H9 (cell line): ENCODE measurements at regions not wholly inside any gene's neighbourhood (a gene's known extent, or its start where the extent isn't known, plus 50 kb on each side); places are given as distances from the start of the nearest gene placed in this dataset.

Experiments
- DNase-seq: peaks from one replicate; pipeline ENCODE4 v3.0.0-alpha.2; 2017
- H2AFZ ChIP-seq: one replicate; pipeline ENCODE4 v1.6.1; 2013; ENCODE audit warnings: mild to moderate bottlenecking, low read length, control low read depth, moderate library complexity
- H2AK5ac ChIP-seq: 2 replicates; pipeline ENCODE4 v1.6.1; 2013; ENCODE audit warnings: low read length, control low read depth, mixed read lengths; ENCODE audit not compliant: insufficient read length
- H2BK120ac ChIP-seq: one replicate; pipeline ENCODE4 v1.6.1; 2013; ENCODE audit warnings: low read depth, mild to moderate bottlenecking, low read length, control low read depth, inconsistent platforms; ENCODE audit not compliant: poor library complexity, severe bottlenecking
- H2BK12ac ChIP-seq: 2 replicates; pipeline ENCODE4 v1.6.1; 2013; ENCODE audit warnings: low read length, control low read depth, mixed read lengths, low read depth; ENCODE audit not compliant: insufficient read length
- H2BK15ac ChIP-seq: 2 replicates; pipeline ENCODE4 v1.6.1; 2013; ENCODE audit warnings: low read depth, low read length, control low read depth
- H2BK20ac ChIP-seq: one replicate; pipeline ENCODE4 v1.6.1; 2013; ENCODE audit warnings: low read depth, mild to moderate bottlenecking, low read length, control low read depth, inconsistent platforms; ENCODE audit not compliant: poor library complexity, severe bottlenecking
- H2BK5ac ChIP-seq: 2 replicates; pipeline ENCODE4 v1.6.1; 2013; ENCODE audit warnings: low read length, control low read depth, mixed read lengths; ENCODE audit not compliant: insufficient read length
- H3K14ac ChIP-seq: 2 replicates; pipeline ENCODE4 v1.6.1; 2013; ENCODE audit warnings: low read length, control low read depth; ENCODE audit not compliant: insufficient read depth
- H3K18ac ChIP-seq: 2 replicates; pipeline ENCODE4 v1.6.1; 2013; ENCODE audit warnings: low read depth, mild to moderate bottlenecking, mixed read lengths, low read length, control low read depth; ENCODE audit not compliant: insufficient read length
- H3K23ac ChIP-seq: 2 replicates; pipeline ENCODE4 v1.6.1; 2013; ENCODE audit warnings: low read length, control low read depth, mixed read lengths, low read depth; ENCODE audit not compliant: insufficient read length
- H3K23me2 ChIP-seq: 2 replicates; pipeline ENCODE4 v1.6.1; 2013; ENCODE audit warnings: low read depth, mild to moderate bottlenecking, mixed read lengths, low read length, control low read depth; ENCODE audit not compliant: insufficient read length, poor library complexity, severe bottlenecking
- H3K27ac ChIP-seq: 2 replicates; pipeline ENCODE4 v1.5.1; 2013; ENCODE audit warnings: low read length, control low read depth, mixed read lengths, low read depth; ENCODE audit not compliant: insufficient read length
- H3K27me3 ChIP-seq: 2 replicates; pipeline ENCODE4 v1.6.1; 2013; ENCODE audit warnings: low read length, control low read depth, inconsistent platforms; ENCODE audit not compliant: insufficient read depth
- H3K4ac ChIP-seq: 2 replicates; pipeline ENCODE4 v1.6.1; 2013; ENCODE audit warnings: low read depth, mild to moderate bottlenecking, control low read depth, inconsistent platforms, low read length, moderate library complexity
- H3K4me1 ChIP-seq: 2 replicates; pipeline ENCODE4 v1.6.1; 2013; ENCODE audit warnings: low read length, control low read depth, inconsistent platforms; ENCODE audit not compliant: insufficient read depth
- H3K4me2 ChIP-seq: 2 replicates; pipeline ENCODE4 v1.6.1; 2013; ENCODE audit warnings: low read length, control low read depth, mixed read lengths; ENCODE audit not compliant: insufficient read length, insufficient read depth
- H3K56ac ChIP-seq: 2 replicates; pipeline ENCODE4 v1.6.1; 2013; ENCODE audit warnings: low read depth, mild to moderate bottlenecking, mixed read lengths, low read length, control low read depth; ENCODE audit not compliant: insufficient read length
- H3K79me1 ChIP-seq: 2 replicates; pipeline ENCODE4 v1.6.1; 2013; ENCODE audit warnings: low read depth, mild to moderate bottlenecking, moderate library complexity, low read length, control low read depth, inconsistent platforms; ENCODE audit not compliant: insufficient read depth, poor library complexity, severe bottlenecking
- H3K79me2 ChIP-seq: 2 replicates; pipeline ENCODE4 v1.6.1; 2013; ENCODE audit warnings: low read length, control low read depth, inconsistent platforms; ENCODE audit not compliant: insufficient read depth
- H3K9ac ChIP-seq: 2 replicates; pipeline ENCODE4 v1.6.1; 2013; ENCODE audit warnings: low read length, control low read depth, mixed read lengths; ENCODE audit not compliant: insufficient read length; ENCODE audit errors: extremely low read depth
- H3K9me3 ChIP-seq: one replicate; pipeline ENCODE4 v1.6.1; 2013; ENCODE audit warnings: low read depth, low read length, inconsistent platforms; ENCODE audit not compliant: control insufficient read depth
- H3T11ph ChIP-seq: one replicate; pipeline ENCODE4 v1.6.1; 2013; ENCODE audit warnings: mild to moderate bottlenecking, low read length, control low read depth, inconsistent platforms
- H4K20me1 ChIP-seq: one replicate; pipeline ENCODE4 v1.6.1; 2013; ENCODE audit not compliant: control insufficient read depth, insufficient read length, insufficient read depth
- H4K5ac ChIP-seq: 2 replicates; pipeline ENCODE4 v1.6.1; 2013; ENCODE audit warnings: low read depth, mild to moderate bottlenecking, mixed read lengths, low read length, control low read depth; ENCODE audit not compliant: insufficient read length
- H4K8ac ChIP-seq: replicated peaks from 2 replicates; pipeline ENCODE4 v1.6.1; 2013; ENCODE audit warnings: low read length, control low read depth, mixed read lengths, low read depth; ENCODE audit not compliant: insufficient read length
- H4K91ac ChIP-seq: 2 replicates; pipeline ENCODE4 v1.6.1; 2013; ENCODE audit warnings: low read depth, mild to moderate bottlenecking, moderate library complexity, mixed read lengths, low read length, control low read depth; ENCODE audit not compliant: insufficient read length
- H3K27ac Mint-ChIP-seq, 3 experiments: 2 replicates in 2 of 3; 3 replicates in 1 of 3; pipeline ENCODE4 v1.8.0; 2020 to 2021; ENCODE audit warnings: mixed read lengths in 3 of 3, mild to moderate bottlenecking in 1 of 3, moderate library complexity in 1 of 3
- H3K27me3 Mint-ChIP-seq: 2 replicates; pipeline ENCODE4 v1.8.0; 2021; ENCODE audit warnings: low read depth, mild to moderate bottlenecking, moderate library complexity, mixed read lengths
- H3K36me3 Mint-ChIP-seq, 3 experiments: 2 replicates in 2 of 3; 3 replicates in 1 of 3; pipeline ENCODE4 v1.8.0; 2020 to 2021; ENCODE audit warnings: low read depth in 3 of 3, mixed read lengths in 3 of 3; ENCODE audit not compliant: insufficient read depth in 1 of 3
- H3K4me1 Mint-ChIP-seq, 2 experiments: 2 replicates each; pipeline ENCODE4 v1.8.0; 2020; ENCODE audit warnings: mixed read lengths in 2 of 2
- H3K4me3 Mint-ChIP-seq, 2 experiments: 2 replicates in 1 of 2; 3 replicates in 1 of 2; pipeline ENCODE4 v1.8.0; 2020 to 2021; ENCODE audit warnings: mild to moderate bottlenecking in 2 of 2, mixed read lengths in 2 of 2, moderate library complexity in 1 of 2
- H3K9me3 Mint-ChIP-seq, 2 experiments: 2 replicates in 1 of 2; 3 replicates in 1 of 2; pipeline ENCODE4 v1.8.0; 2020; ENCODE audit warnings: mild to moderate bottlenecking in 2 of 2, mixed read lengths in 2 of 2, moderate library complexity in 1 of 2
- WGBS: extraction: QIAGEN DNeasy Blood & Tissue Kit; methylation state at CpG from one replicate; pipeline ENCODE4 v1.1.7; 2013; ENCODE audit warnings: missing lambda C conversion rate, low lambda C conversion rate, mixed read lengths; ENCODE audit not compliant: insufficient read length; ENCODE audit errors: extremely low coverage; 5-methylcytosine and 5-hydroxymethylcytosine counted together
- TF ChIP-seq, protein P1 (sequence below): fragments of 200-600 bp; sonication (generic); conservative IDR thresholded peaks from 3 replicates; pipeline ENCODE4 v1.8.0; 2021; ENCODE audit warnings: antibody characterized with exemption, mild to moderate bottlenecking

DNA sequence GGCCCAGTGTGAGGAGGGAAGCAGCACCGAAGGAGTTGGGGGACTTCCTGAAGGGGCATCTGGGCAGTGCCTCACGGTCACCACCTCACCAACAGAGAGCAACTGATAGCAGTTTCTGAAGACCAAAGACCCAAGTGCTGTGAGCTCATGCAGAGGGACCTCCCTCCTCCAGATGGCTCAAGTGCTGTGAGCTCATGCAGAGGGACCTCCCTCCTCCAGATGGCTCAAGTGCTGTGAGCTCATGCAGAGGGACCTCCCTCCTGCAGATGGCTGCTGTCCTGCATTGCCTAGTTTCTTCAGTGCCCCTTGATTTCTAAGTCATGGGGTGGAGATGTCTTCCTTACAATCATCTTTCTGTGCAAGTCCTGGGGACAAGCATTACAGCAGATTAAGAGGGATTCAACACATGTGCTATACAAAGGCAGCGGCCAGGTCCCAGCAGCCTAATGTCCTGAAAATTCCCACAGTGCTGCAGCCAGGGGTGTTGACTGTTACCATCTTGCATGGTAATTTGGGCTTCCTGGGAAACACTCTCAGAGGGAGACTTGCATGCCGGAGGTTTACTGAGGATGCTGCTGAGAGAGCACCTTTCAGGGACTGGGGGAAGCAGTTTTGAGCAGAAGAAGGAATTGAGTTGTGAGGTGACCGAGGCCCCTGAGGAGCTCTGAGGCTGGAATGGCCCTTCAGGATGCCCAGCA lies 409.3 kb downstream of the GALR1 start:
- no peaks in the 10 kb centered on the region for H3K4me1 ChIP-seq
- no peak overlapping the region for H2AFZ ChIP-seq
- H2BK15ac ChIP-seq: no peak overlapping the region
- no peak overlapping the region for H2BK20ac ChIP-seq
- WGBS: no CpG with 5 or more reads among the region's 5 CpGs
- H3K4ac ChIP-seq: no peak overlapping the region
- DNase-seq: no peak
- H2BK120ac ChIP-seq: no peak overlapping the region
- 0 out of 2 replicates have a peak, but pooled peaks cover 1% of the 10 kb centered on the region for H3K27me3 Mint-ChIP-seq
- no peak overlapping the region for H3K4me2 ChIP-seq
- no peaks in the 10 kb centered on the region for H3K27me3 ChIP-seq
- no peak overlapping the region for H3K27ac Mint-ChIP-seq
- TF ChIP-seq, protein P1, sequence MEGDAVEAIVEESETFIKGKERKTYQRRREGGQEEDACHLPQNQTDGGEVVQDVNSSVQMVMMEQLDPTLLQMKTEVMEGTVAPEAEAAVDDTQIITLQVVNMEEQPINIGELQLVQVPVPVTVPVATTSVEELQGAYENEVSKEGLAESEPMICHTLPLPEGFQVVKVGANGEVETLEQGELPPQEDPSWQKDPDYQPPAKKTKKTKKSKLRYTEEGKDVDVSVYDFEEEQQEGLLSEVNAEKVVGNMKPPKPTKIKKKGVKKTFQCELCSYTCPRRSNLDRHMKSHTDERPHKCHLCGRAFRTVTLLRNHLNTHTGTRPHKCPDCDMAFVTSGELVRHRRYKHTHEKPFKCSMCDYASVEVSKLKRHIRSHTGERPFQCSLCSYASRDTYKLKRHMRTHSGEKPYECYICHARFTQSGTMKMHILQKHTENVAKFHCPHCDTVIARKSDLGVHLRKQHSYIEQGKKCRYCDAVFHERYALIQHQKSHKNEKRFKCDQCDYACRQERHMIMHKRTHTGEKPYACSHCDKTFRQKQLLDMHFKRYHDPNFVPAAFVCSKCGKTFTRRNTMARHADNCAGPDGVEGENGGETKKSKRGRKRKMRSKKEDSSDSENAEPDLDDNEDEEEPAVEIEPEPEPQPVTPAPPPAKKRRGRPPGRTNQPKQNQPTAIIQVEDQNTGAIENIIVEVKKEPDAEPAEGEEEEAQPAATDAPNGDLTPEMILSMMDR: no peak
- no peaks in the 10 kb centered on the region for H3K23me2 ChIP-seq
- no peak overlapping the region for H3K18ac ChIP-seq
- H3K79me1 ChIP-seq: no peaks in the 10 kb centered on the region
- no peak overlapping the region for H3K4me3 Mint-ChIP-seq
- H3K27ac ChIP-seq: no peak overlapping the region
- H3T11ph ChIP-seq: no peak overlapping the region
- no peak overlapping the region for H4K91ac ChIP-seq
- H3K79me2 ChIP-seq: no peaks in the 10 kb centered on the region
- no peaks in the 10 kb centered on the region; a peak in 1 of 5 replicates for H3K9me3 Mint-ChIP-seq
- H4K8ac ChIP-seq: no peak overlapping the region
- H4K20me1 ChIP-seq: no peaks in the 10 kb centered on the region
- H3K9ac ChIP-seq: no peak overlapping the region
- no peak overlapping the region for H4K5ac ChIP-seq
- H2AK5ac ChIP-seq: no peak overlapping the region
- H2BK5ac ChIP-seq: no peak overlapping the region
- H3K36me3 Mint-ChIP-seq: peaks cover 0 to 2% (median 0%) of the 10 kb centered on the region in 3 experiments; a peak in 1 of 7 replicates
- H3K9me3 ChIP-seq: no peaks in the 10 kb centered on the region
- no peak overlapping the region; the same call in 1 of the 2 replicates for H3K14ac ChIP-seq
- H2BK12ac ChIP-seq: no peak overlapping the region
- peaks cover 4 to 5% of the 10 kb centered on the region in 2 experiments; a peak in 3 of 4 replicates for H3K4me1 Mint-ChIP-seq
- H3K23ac ChIP-seq: no peak overlapping the region
- H3K56ac ChIP-seq: no peak overlapping the region
